PC-3 (cell line): ENCODE measurements at regions not wholly inside any gene's neighbourhood (a gene's known extent, or its start where the extent isn't known, plus 50 kb on each side); places are given as distances from the start of the nearest gene placed in this dataset.

Experiments used
- CTCF ChIP-seq: fragments of 300-600 bp; sonication (generic); conservative IDR thresholded peaks from 2 replicates; pipeline ENCODE4 v1.5.1; 2017; ENCODE audit warnings: antibody characterized with exemption, low read depth, mild to moderate bottlenecking, low read length
- EZH2 ChIP-seq: fragments of 300-600 bp; sonication (generic); IDR thresholded peaks from one replicate; pipeline ENCODE4 v1.6.1; 2017; ENCODE audit warnings: antibody characterized with exemption, mild to moderate bottlenecking, low read length; ENCODE audit not compliant: unreplicated experiment
- EZH2phosphoT487 ChIP-seq: fragments of 300-600 bp; sonication (generic); IDR thresholded peaks from 2 replicates; pipeline ENCODE4 v1.6.1; 2018; ENCODE audit warnings: mild to moderate bottlenecking, antibody characterized with exemption, low read length, borderline replicate concordance

- TF ChIP-seq EZH2phosphoT487 (no peak), CTCF (no peak), EZH2 (no peak)
These were observed 111.5 kb upstream of the E2F8 start for GRCh38 chr11:19352072-19352770.
